ENCODE measurements at regions not wholly inside any gene's neighbourhood (a gene's known extent, or its start where the extent isn't known, plus 50 kb on each side); places are given as distances from the start of the nearest gene placed in this dataset.

DNA sequence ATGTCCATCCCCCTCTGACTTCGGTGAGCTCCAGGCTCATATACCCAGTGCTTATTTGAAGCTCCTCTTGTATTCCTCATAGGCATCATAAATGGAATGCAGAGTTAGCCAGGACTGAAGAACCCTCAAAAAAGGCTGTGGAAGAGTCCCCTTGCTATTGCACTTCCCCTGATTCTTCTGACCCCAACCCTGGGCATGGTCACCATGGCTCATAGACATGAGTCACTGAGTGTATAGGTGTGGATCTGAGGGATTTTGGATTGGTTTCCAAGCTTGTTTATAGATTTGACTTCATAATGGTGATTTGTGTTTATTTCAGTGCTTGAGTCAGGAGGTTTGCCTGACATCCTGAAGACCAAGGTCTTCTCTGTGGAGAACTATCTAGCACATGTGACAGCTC lies 98.4 kb upstream of the SLC38A2 start:
- DNase-seq (ENCODE audit: low read depth, low spot score), result no peak
- dilution Hi-C loops (cut with MboI; ENCODE audit: extremely low pct_ligation_motif_present, low sequenced_read_pairs), result no loop called here

DNA sequence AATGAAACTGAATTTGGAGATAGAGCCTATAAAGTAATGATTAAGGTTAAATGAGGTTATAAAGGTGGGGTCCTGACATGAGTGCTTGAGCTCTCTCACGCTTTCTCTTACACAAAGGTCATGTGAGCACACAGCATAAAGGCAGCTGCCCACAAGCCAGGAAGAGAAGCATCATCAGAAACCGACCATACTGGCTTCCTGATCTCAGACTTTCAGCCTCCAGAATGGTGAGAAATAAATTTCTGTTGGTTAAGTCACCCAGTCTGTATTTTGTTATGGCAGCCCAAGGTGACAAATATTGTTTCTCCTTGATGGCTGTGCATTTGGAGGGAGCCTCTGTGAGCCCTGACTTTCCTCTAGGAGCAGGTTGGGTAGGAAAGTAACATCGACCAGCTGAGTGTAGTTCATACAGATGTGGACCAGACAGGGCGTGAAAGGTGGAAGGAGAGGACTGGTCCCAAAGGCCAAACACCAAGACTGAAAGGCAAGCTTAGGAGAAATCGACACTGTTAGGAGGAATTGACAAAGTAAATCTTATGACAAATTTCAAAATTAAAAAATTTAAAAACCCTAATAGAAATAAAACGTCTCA lies 97.6 kb upstream of the SLC38A2 start:
- Histone ChIP-seq H2AFZ (ENCODE audit: control insufficient read depth, low read length) (no peak overlapping the region), H3K27ac (ENCODE audit: control insufficient read depth, insufficient read depth, low read length) (no peak overlapping the region), H3K4me2 (ENCODE audit: control insufficient read depth, extremely low read depth, insufficient read depth, low read depth, low read length) (no peak overlapping the region), H3K4me1 (ENCODE audit: control insufficient read depth, extremely low read depth, insufficient read depth, low read length) (peaks cover 46% of the 10 kb centered on the region), H3K9me1 (ENCODE audit: control insufficient read depth, extremely low read depth, insufficient read depth, low read length) (no peaks in the 10 kb centered on the region), H3K36me3 (ENCODE audit: control insufficient read depth in 2 of 2, extremely low read depth in 1 of 2, insufficient read depth in 2 of 2, low read length in 2 of 2) (no peaks in the 10 kb centered on the region), H3K79me2 (ENCODE audit: control insufficient read depth, insufficient read depth, low read length) (no peaks in the 10 kb centered on the region), H3K27me3 (ENCODE audit: control insufficient read depth, extremely low read depth, insufficient read depth, low read length) (no peaks in the 10 kb centered on the region), H3K4me3 (ENCODE audit: control insufficient read depth in 2 of 3, extremely low read depth in 1 of 3, insufficient read depth in 2 of 3, low read depth in 1 of 3, low read length in 3 of 3) (no peak overlapping the region), H4K20me1 (ENCODE audit: control insufficient read depth, extremely low read depth, insufficient read depth, low read length) (no peaks in the 10 kb centered on the region), H3K9me3 (ENCODE audit: control insufficient read depth, low read depth, low read length) (no peaks in the 10 kb centered on the region), H3K9ac (ENCODE audit: control insufficient read depth, extremely low read depth, insufficient read depth, low read length) (no peak overlapping the region)
- dilution Hi-C loops (cut with MboI; ENCODE audit: extremely low pct_ligation_motif_present, low sequenced_read_pairs), result no loop called here
- FAIRE-seq (no peak), DNase-seq (ENCODE audit: low read depth, low spot score) (no peak)
- TF ChIP-seq, protein P1, sequence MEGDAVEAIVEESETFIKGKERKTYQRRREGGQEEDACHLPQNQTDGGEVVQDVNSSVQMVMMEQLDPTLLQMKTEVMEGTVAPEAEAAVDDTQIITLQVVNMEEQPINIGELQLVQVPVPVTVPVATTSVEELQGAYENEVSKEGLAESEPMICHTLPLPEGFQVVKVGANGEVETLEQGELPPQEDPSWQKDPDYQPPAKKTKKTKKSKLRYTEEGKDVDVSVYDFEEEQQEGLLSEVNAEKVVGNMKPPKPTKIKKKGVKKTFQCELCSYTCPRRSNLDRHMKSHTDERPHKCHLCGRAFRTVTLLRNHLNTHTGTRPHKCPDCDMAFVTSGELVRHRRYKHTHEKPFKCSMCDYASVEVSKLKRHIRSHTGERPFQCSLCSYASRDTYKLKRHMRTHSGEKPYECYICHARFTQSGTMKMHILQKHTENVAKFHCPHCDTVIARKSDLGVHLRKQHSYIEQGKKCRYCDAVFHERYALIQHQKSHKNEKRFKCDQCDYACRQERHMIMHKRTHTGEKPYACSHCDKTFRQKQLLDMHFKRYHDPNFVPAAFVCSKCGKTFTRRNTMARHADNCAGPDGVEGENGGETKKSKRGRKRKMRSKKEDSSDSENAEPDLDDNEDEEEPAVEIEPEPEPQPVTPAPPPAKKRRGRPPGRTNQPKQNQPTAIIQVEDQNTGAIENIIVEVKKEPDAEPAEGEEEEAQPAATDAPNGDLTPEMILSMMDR (optimal IDR thresholded peaks at IDR 0.05 in 1 of 3, IDR thresholded peaks at IDR 0.05 in 1 of 3, conservative IDR thresholded peaks at IDR 0.05 in 1 of 3; ENCODE audit: extremely low read depth in 1 of 3, insufficient read depth in 2 of 3, low read length in 3 of 3), result no peak
- no peak for TF ChIP-seq EZH2 (IDR thresholded peaks at IDR 0.05; ENCODE audit: low read length)

More for the DNA sequence above, 98.4 kb upstream of the SLC38A2 start:
- TF ChIP-seq, protein P1 (optimal IDR thresholded peaks at IDR 0.05 in 1 of 3, IDR thresholded peaks at IDR 0.05 in 1 of 3, conservative IDR thresholded peaks at IDR 0.05 in 1 of 3; ENCODE audit: extremely low read depth in 1 of 3, insufficient read depth in 2 of 3, low read length in 3 of 3), result no peak
- no peak for TF ChIP-seq EZH2 (IDR thresholded peaks at IDR 0.05; ENCODE audit: low read length)
- Histone ChIP-seq H3K36me3 (ENCODE audit: control insufficient read depth in 2 of 2, extremely low read depth in 1 of 2, insufficient read depth in 2 of 2, low read length in 2 of 2) (no peaks in the 10 kb centered on the region), H2AFZ (ENCODE audit: control insufficient read depth, low read length) (no peak overlapping the region), H3K4me3 (ENCODE audit: control insufficient read depth in 2 of 3, extremely low read depth in 1 of 3, insufficient read depth in 2 of 3, low read depth in 1 of 3, low read length in 3 of 3) (no peak overlapping the region), H3K79me2 (ENCODE audit: control insufficient read depth, insufficient read depth, low read length) (no peaks in the 10 kb centered on the region), H3K27ac (ENCODE audit: control insufficient read depth, insufficient read depth, low read length) (no peak overlapping the region), H3K4me2 (ENCODE audit: control insufficient read depth, extremely low read depth, insufficient read depth, low read depth, low read length) (peak overlapping the region; percentile 23), H3K4me1 (ENCODE audit: control insufficient read depth, extremely low read depth, insufficient read depth, low read length) (peaks cover 46% of the 10 kb centered on the region), H3K9ac (ENCODE audit: control insufficient read depth, extremely low read depth, insufficient read depth, low read length) (no peak overlapping the region), H4K20me1 (ENCODE audit: control insufficient read depth, extremely low read depth, insufficient read depth, low read length) (no peaks in the 10 kb centered on the region), H3K27me3 (ENCODE audit: control insufficient read depth, extremely low read depth, insufficient read depth, low read length) (no peaks in the 10 kb centered on the region), H3K9me1 (ENCODE audit: control insufficient read depth, extremely low read depth, insufficient read depth, low read length) (no peaks in the 10 kb centered on the region), H3K9me3 (ENCODE audit: control insufficient read depth, low read depth, low read length) (no peaks in the 10 kb centered on the region)
- FAIRE-seq, result no peak

All from keratinocyte (primary cell).